Neural progenitor cell (in vitro differentiated cells): ENCODE measurements at regions not wholly inside any gene's neighbourhood (a gene's known extent, or its start where the extent isn't known, plus 50 kb on each side); places are given as distances from the start of the nearest gene placed in this dataset.
A peak's percentile ranks its signal among the peaks of the same experiment; 100 is the strongest.
"Not testable (repeated sequence)": the region's sequence is repeated elsewhere in the genome, so short reads cannot be mapped to it uniquely, and the experiment has no call there.

Source experiments
- DNase-seq: peaks from one replicate; pipeline ENCODE4 v3.0.0-alpha.2; 2016; ENCODE audit warnings: low spot score
- H2AFZ ChIP-seq: fragments of 200-600 bp; sonication (generic); replicated peaks from 2 replicates; pipeline ENCODE4 v1.6.1; 2016; ENCODE audit warnings: antibody characterized with exemption
- H3F3A ChIP-seq: fragments of 200-600 bp; sonication (generic); 2 replicates; pipeline ENCODE4 v1.6.1; 2016; ENCODE audit warnings: antibody characterized with exemption, low read depth
- H3K27ac ChIP-seq: fragments of 200-600 bp; sonication (generic); 2 replicates; pipeline ENCODE4 v1.5.1; 2016; ENCODE audit warnings: mild to moderate bottlenecking
- H3K27me3 ChIP-seq: fragments of 200-600 bp; sonication (generic); 2 replicates; pipeline ENCODE4 v1.6.1; 2016; ENCODE audit warnings: mild to moderate bottlenecking, moderate library complexity
- H3K36me3 ChIP-seq: fragments of 200-600 bp; sonication (generic); 2 replicates; pipeline ENCODE4 v1.5.1; 2016
- H3K4me1 ChIP-seq: fragments of 200-600 bp; sonication (generic); 2 replicates; pipeline ENCODE4 v1.6.1; 2016; ENCODE audit warnings: mixed run types
- H3K4me2 ChIP-seq: fragments of 200-600 bp; sonication (generic); 2 replicates; pipeline ENCODE4 v1.6.1; 2016
- H3K4me3 ChIP-seq: fragments of 200-600 bp; sonication (generic); 2 replicates; pipeline ENCODE4 v1.5.1; 2016
- H3K79me2 ChIP-seq: fragments of 200-600 bp; sonication (generic); 2 replicates; pipeline ENCODE4 v1.6.1; 2016; ENCODE audit warnings: low read depth
- H3K9ac ChIP-seq: fragments of 200-600 bp; sonication (generic); 2 replicates; pipeline ENCODE4 v1.6.1; 2016
- H3K9me3 ChIP-seq: fragments of 200-600 bp; sonication (generic); 2 replicates; pipeline ENCODE4 v1.5.1; 2016; ENCODE audit warnings: low read depth
- H4K20me1 ChIP-seq: fragments of 200-600 bp; sonication (generic); 2 replicates; pipeline ENCODE4 v1.6.1; 2016; ENCODE audit warnings: low read depth
- H3K27ac Mint-ChIP-seq: 3 replicates; pipeline ENCODE4 v1.8.0; 2021; ENCODE audit warnings: mixed read lengths
- H3K27me3 Mint-ChIP-seq: 2 replicates; pipeline ENCODE4 v1.8.0; 2022; ENCODE audit warnings: low read depth, mild to moderate bottlenecking, inconsistent platforms, moderate library complexity, mixed read lengths; ENCODE audit not compliant: insufficient read depth
- H3K36me3 Mint-ChIP-seq: 3 replicates; pipeline ENCODE4 v1.8.0; 2021; ENCODE audit warnings: mixed read lengths
- H3K4me1 Mint-ChIP-seq: 3 replicates; pipeline ENCODE4 v1.8.0; 2021; ENCODE audit warnings: mixed read lengths
- H3K4me3 Mint-ChIP-seq: 3 replicates; pipeline ENCODE4 v1.8.0; 2021; ENCODE audit warnings: mild to moderate bottlenecking, moderate library complexity, mixed read lengths
- H3K9me3 Mint-ChIP-seq: 3 replicates; pipeline ENCODE4 v1.8.0; 2020; ENCODE audit warnings: mixed read lengths

DNA sequence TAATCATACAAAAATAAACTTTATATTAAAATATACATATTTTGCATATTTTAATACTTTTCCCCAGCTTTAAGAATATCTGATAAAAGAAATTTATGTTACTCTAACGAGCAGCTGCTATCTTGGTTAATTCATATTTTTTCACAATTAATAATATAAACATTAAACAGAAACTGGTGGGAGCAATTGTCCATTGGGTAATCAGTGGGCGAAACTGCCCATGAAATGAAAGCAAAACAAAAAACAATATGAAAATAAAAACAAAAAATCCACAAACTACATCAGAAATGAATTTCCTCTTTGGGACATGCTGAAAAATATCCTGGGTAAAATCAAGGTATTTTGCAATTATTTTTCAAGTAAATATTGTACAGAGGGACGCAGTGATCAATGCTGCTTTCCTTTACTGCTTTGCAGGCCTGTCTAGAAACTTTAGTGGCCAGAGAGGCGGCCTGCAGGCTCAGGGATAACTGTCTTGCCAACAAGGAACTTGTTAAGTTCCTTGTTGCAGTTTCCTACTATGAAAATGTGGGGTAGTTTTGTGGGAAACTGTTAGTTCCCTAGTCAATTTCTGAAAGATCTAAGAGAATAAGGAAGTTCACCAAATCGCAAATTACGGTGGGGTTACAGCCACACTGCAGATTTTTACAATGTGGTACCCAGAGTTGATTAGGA is 309.0 kb upstream of the PLGLB2 start:
- not testable (repeated sequence) for H3K27me3 ChIP-seq, H4K20me1 ChIP-seq, H2AFZ ChIP-seq, H3K4me2 ChIP-seq, H3K27ac Mint-ChIP-seq, H3K9me3 Mint-ChIP-seq, H3K36me3 Mint-ChIP-seq, H3K9me3 ChIP-seq, DNase-seq, H3F3A ChIP-seq, H3K4me3 ChIP-seq, H3K9ac ChIP-seq, H3K79me2 ChIP-seq, H3K4me3 Mint-ChIP-seq, H3K27me3 Mint-ChIP-seq, H3K4me1 ChIP-seq, H3K27ac ChIP-seq, H3K36me3 ChIP-seq, H3K4me1 Mint-ChIP-seq

DNA sequence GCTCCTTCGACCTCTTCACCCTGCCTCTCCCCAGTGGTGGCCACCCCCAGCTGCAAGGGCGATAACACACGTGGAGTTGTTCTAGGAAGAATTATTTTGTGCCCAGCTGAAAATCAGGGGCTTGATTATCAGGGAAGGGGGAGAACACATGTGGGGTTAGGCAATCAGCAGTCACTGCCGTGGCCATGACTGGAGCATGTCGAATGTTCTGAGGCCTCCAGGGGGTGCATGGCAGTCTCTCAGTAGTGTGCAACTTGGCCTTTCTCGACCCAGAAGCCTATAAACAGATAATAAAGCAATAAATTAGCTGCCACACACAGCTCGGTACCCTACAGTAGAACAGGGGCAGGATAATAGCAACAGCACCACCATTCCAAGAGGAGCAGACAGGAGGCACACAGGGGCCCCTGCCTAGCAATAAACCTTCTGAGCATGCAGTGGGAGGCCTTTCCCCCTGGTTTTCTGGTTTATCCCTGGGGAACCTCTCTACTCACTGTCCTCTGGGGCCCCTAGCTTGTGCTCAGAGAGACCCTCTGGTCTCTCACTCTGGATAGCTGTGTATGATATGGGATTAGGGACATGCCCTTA is 308.2 kb upstream of the PLGLB2 start:
- H3K4me1 Mint-ChIP-seq, DNase-seq: not testable (repeated sequence)

DNA sequence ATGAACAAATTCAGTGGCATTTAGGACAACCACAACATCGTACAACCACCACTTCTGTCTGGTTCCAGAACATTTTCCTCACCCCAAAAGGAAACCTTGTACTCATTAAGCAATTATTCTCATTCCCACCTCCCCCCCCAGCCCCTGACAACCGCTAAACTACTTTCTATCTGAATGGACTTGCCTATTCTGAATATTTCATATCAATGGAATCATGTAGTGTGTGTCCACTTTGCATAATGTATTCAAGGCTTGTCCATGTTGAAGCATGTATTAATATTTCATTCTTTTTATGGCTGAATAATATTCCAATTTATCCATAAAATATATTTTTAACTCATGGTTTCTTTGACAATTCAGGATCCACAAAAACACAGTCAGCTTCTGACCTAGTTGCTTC is 307.2 kb upstream of the PLGLB2 start:
- not testable (repeated sequence) for H3K4me3 Mint-ChIP-seq, H3K36me3 Mint-ChIP-seq, H3F3A ChIP-seq, H2AFZ ChIP-seq, H3K27me3 ChIP-seq, H3K36me3 ChIP-seq, H3K4me3 ChIP-seq, H3K9me3 Mint-ChIP-seq, H3K4me2 ChIP-seq, H3K4me1 Mint-ChIP-seq, H3K79me2 ChIP-seq, H3K27ac ChIP-seq, H3K4me1 ChIP-seq, DNase-seq, H3K27me3 Mint-ChIP-seq, H3K9ac ChIP-seq, H3K27ac Mint-ChIP-seq, H4K20me1 ChIP-seq, H3K9me3 ChIP-seq

More for the DNA sequence above, 308.2 kb upstream of the PLGLB2 start:
- H3K36me3 ChIP-seq, H4K20me1 ChIP-seq, H3K27me3 Mint-ChIP-seq, H3K9me3 ChIP-seq, H3K36me3 Mint-ChIP-seq, H3K4me3 ChIP-seq, H3K27ac ChIP-seq, H3K79me2 ChIP-seq, H3K27me3 ChIP-seq, H3K4me1 ChIP-seq, H3F3A ChIP-seq, H3K4me3 Mint-ChIP-seq, H2AFZ ChIP-seq, H3K4me2 ChIP-seq, H3K9me3 Mint-ChIP-seq, H3K9ac ChIP-seq: not testable (repeated sequence)
- H3K27ac Mint-ChIP-seq, result peak overlapping the region; percentile 64

DNA sequence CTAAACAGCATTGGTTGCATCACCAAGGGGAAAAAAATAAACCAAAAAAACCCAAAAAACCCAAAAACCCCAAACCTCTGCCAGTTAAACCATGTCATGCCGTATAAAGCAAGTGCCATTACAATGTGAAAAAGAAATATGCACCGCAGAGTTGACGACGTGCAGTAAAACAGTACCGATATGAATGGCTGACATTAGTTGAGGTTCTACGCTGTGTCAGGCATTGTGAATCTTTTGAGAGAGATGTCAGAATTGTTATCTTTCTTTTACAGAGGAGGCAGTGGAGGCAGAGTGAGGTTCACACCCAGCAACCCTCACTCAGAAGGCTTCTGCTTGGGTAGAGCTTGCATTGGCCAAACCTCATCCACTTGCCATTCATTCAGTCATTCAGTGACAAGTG is 306.5 kb upstream of the PLGLB2 start:
- not testable (repeated sequence) for H3K36me3 ChIP-seq, H3K4me1 Mint-ChIP-seq, H3K4me1 ChIP-seq, H3K9me3 ChIP-seq, H4K20me1 ChIP-seq, H3K36me3 Mint-ChIP-seq, H2AFZ ChIP-seq, H3K4me3 Mint-ChIP-seq, H3K27me3 Mint-ChIP-seq, H3K27ac Mint-ChIP-seq, H3K4me2 ChIP-seq, H3F3A ChIP-seq, H3K4me3 ChIP-seq, H3K9me3 Mint-ChIP-seq, H3K27me3 ChIP-seq, H3K79me2 ChIP-seq, H3K27ac ChIP-seq, DNase-seq, H3K9ac ChIP-seq

DNA sequence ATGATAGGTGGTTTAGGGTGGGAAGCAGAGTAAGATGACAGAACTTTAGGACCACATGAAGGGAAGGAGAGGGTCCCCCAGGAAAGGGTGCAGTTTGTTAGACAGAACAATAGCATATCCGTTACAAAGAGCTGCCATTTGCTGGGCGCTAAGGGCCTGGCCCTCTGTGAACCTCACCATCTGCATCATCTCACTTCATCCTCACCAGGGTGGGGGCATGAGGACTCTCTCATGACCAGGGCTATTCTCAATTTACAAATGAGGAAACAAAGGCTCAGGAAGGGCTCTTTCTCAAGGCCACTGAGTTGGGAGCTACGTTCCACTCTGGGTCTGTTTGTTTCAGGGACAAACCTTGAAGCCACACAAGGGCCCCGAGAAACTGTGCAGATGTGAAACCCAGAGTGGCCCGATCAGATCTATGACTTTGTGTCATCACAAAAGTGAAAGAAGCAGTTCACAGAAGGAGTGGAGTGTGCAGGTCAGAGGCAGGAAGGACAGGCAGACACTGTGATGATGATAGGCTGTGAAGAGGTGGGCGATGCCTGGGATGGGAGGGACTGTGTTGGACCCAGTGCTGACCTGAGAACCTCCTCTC is 304.8 kb upstream of the PLGLB2 start:
- H3K27me3 Mint-ChIP-seq, result not testable (repeated sequence)

DNA sequence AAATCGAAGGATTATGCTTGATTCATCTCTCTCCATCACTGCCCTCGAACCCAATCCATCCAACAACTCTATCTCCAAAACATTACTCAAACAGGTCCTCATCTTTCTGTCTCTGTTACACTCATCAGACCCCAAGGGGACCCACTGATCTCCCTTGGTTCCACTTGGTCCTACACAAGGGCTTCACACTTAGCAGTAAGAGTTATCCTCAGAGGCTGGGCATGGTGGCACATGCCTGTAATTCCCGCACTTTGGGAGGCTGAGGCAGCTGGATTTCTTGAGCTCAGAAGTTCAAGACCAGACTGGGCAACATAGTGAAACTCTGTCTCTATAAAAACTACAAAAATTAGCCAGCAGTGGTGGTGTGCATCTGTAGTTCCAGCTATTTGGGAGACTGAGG is 302.9 kb upstream of the PLGLB2 start:
- H3F3A ChIP-seq, DNase-seq, H3K36me3 ChIP-seq, H3K9ac ChIP-seq, H2AFZ ChIP-seq, H3K4me1 Mint-ChIP-seq, H4K20me1 ChIP-seq, H3K4me3 ChIP-seq, H3K4me3 Mint-ChIP-seq, H3K4me2 ChIP-seq, H3K27ac Mint-ChIP-seq, H3K79me2 ChIP-seq, H3K9me3 ChIP-seq, H3K9me3 Mint-ChIP-seq, H3K27me3 ChIP-seq, H3K36me3 Mint-ChIP-seq, H3K27me3 Mint-ChIP-seq, H3K27ac ChIP-seq, H3K4me1 ChIP-seq: not testable (repeated sequence)

More for the DNA sequence above, 304.8 kb upstream of the PLGLB2 start:
- not testable (repeated sequence) for H3K4me3 Mint-ChIP-seq, H3F3A ChIP-seq, H3K79me2 ChIP-seq, H3K27me3 ChIP-seq, H3K9ac ChIP-seq, H3K4me1 Mint-ChIP-seq, H3K36me3 Mint-ChIP-seq, H3K9me3 Mint-ChIP-seq, H3K4me1 ChIP-seq, H3K36me3 ChIP-seq, H3K9me3 ChIP-seq, H4K20me1 ChIP-seq, H2AFZ ChIP-seq, H3K4me3 ChIP-seq, H3K27ac ChIP-seq, H3K4me2 ChIP-seq, H3K27ac Mint-ChIP-seq, DNase-seq

DNA sequence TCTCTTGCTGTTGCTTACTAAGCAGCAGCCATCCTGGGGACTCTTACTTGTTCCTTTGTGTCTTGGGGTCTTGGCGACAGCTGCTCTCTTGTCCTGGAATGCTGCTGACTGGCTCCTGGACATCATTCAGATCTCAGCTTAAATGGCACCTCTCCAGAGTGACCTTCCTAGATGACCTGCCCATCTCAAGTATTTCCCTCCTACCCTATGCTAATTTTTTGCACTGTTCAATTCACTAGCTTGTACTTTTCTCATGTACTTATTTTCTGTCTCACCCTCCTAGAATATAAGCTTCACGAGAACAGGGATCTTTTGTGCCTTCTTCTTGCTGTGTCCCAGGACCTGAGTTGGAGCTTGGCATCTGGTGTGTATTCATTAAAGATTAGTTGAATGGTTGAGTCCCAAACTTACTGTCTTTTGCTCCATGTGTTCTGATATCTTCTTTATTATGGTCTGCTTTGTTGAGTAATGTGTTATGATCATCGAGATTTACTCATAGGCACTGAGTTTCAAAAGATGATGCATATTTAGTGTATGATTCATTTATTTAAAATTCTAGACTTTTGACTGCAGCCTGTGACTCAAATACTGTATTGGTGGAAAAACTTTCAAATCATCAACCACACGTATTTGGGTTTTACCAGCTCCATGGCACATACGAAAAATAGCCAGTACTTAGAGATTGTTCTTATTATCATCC is 302.1 kb upstream of the PLGLB2 start:
- not testable (repeated sequence) for H4K20me1 ChIP-seq, H3K36me3 ChIP-seq, H3K9me3 ChIP-seq, H3K27ac Mint-ChIP-seq, H3K4me3 ChIP-seq, DNase-seq, H3K4me3 Mint-ChIP-seq, H3K27me3 ChIP-seq, H3K9me3 Mint-ChIP-seq, H3K27ac ChIP-seq, H3K9ac ChIP-seq, H3K4me1 Mint-ChIP-seq, H3K27me3 Mint-ChIP-seq, H3F3A ChIP-seq, H3K36me3 Mint-ChIP-seq, H3K4me1 ChIP-seq, H2AFZ ChIP-seq, H3K79me2 ChIP-seq, H3K4me2 ChIP-seq

DNA sequence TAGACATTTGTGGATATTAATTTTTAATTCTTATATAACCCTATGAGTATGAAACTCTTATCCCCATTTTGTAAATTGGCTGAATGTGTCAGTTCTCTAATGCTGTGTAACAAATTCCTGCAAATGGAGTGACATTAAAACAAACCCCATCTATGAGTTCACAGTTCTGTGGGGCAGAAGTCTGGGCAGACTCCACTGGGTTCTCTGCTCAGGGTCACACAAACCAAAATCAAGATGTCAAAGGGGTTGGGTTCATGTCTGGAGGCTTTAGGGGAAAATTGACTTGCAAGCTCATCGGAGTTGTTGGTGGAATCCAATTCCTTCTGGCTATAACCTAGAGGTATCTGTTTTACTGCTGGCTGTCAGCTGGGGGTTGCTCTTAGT is 301.6 kb upstream of the PLGLB2 start:
- not testable (repeated sequence) for H3K36me3 Mint-ChIP-seq, H3K9me3 ChIP-seq, H3F3A ChIP-seq, H4K20me1 ChIP-seq, H3K9me3 Mint-ChIP-seq, H3K27ac ChIP-seq, H3K4me1 Mint-ChIP-seq, DNase-seq, H3K4me3 Mint-ChIP-seq, H3K27me3 Mint-ChIP-seq, H3K27ac Mint-ChIP-seq, H3K36me3 ChIP-seq, H3K4me2 ChIP-seq, H3K4me1 ChIP-seq, H3K9ac ChIP-seq, H3K27me3 ChIP-seq, H2AFZ ChIP-seq, H3K4me3 ChIP-seq, H3K79me2 ChIP-seq
